Hematopoietic multipotent progenitor cell treated with erythropoietin and hydrocortisone succinate and interleukin-3 and kit ligand, for 8 days (in vitro differentiated cells): ENCODE measurements at regions not wholly inside any gene's neighbourhood (a gene's known extent, or its start where the extent isn't known, plus 50 kb on each side); places are given as distances from the start of the nearest gene placed in this dataset.

Source experiments
- DNase-seq: peaks from one replicate; pipeline ENCODE4 v3.0.0-alpha.2; 2015

GRCh38 chr2:128543036-128543435 lies 224.4 kb upstream of the HS6ST1 start:
- DNase-seq = no peak

GRCh38 chr2:128543646-128544045 lies 225.0 kb upstream of the HS6ST1 start:
- DNase-seq = no peak

GRCh38 chr2:128544321-128545037 lies 225.8 kb upstream of the HS6ST1 start:
- no peak for DNase-seq

GRCh38 chr2:128545085-128545484 lies 226.4 kb upstream of the HS6ST1 start:
- no peak for DNase-seq

GRCh38 chr2:128545829-128546228 lies 227.2 kb upstream of the HS6ST1 start:
- DNase-seq = no peak

- no peak for DNase-seq
These were observed 229.0 kb upstream of the HS6ST1 start for GRCh38 chr2:128547667-128548066.

DNA sequence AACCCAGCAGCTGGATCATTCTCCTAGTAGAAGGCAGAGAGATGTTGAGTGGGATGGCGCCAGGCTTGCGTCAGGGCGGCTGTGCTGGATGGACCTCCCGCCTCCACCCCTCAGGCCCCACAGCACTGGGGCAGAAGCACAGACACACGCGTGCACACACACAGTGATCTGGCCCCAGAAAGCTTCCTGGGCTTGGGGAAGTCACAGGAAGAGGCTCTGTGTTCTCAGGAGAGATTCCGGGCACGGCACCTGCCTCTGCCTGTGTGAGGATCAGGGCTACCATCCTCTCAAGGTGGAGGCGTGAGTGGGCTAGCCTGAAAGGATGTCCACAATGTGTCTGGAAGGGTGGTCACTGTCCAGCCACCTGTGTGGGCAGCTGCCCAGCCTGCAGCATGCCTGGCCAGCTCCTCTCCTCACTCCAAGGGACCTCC lies 229.8 kb upstream of the HS6ST1 start:
- DNase-seq = no peak

GRCh38 chr2:128549094-128549493 lies 230.4 kb upstream of the HS6ST1 start:
- DNase-seq = no peak

- no peak for DNase-seq
These were observed 231.1 kb upstream of the HS6ST1 start for GRCh38 chr2:128549646-128550260.

DNA sequence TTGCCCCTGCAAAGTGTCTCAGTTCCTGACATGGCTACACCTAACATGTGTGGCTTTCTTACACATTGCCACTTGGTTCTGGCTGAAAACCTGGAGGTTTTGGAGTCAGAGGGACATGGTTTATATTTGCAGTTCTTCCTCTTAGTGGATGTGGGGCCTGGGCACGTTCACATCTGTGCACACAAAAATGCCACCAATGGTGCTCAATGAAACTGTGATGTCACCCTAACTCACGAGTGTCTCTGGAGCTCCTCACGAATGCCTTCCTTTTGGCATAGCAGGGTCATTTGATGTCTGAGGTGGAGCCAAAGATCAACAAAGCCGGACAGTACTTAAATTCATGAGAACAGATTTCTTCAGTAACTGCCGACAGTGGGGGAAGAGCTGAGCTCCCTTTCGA lies 231.7 kb upstream of the HS6ST1 start:
- no peak for DNase-seq

- no peak for DNase-seq
These were observed 232.2 kb upstream of the HS6ST1 start for GRCh38 chr2:128550801-128551416.

- no peak for DNase-seq
These were observed 232.8 kb upstream of the HS6ST1 start for GRCh38 chr2:128551435-128551834.

DNA sequence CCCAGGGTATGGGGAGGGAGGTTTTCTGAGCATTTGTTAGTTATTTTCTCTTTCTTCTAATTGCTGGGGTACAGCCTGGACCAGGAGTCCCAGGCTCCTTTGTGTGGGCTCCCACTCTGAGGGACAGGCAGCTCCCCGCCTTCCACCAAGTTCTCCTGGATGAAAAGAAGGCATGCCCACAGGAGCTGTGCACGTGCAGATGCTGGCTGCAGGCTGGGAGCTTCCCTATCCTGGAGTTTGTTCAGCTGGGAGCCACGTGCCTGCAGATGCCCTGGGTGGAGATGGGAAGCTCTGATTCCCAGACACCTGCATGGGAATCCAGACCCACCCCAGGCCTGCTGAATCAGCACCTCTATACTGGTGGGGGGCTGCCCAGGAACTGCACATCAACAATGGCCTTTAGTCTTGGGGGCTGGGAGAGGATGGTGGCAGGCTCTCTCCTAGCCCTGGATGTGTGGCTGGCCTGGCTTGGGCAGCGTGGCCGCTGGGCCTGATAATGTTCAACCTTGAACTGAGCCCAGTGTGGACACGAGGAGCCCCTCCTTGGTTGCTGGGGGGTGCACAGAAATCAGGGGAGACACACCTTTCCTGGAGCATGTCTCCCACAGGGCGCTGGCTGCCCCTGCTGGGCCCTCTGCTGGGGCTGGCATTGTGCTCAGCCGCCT lies 233.6 kb upstream of the HS6ST1 start:
- DNase-seq = no peak

GRCh38 chr2:128552806-128553551 lies 234.3 kb upstream of the HS6ST1 start:
- no peak for DNase-seq

DNA sequence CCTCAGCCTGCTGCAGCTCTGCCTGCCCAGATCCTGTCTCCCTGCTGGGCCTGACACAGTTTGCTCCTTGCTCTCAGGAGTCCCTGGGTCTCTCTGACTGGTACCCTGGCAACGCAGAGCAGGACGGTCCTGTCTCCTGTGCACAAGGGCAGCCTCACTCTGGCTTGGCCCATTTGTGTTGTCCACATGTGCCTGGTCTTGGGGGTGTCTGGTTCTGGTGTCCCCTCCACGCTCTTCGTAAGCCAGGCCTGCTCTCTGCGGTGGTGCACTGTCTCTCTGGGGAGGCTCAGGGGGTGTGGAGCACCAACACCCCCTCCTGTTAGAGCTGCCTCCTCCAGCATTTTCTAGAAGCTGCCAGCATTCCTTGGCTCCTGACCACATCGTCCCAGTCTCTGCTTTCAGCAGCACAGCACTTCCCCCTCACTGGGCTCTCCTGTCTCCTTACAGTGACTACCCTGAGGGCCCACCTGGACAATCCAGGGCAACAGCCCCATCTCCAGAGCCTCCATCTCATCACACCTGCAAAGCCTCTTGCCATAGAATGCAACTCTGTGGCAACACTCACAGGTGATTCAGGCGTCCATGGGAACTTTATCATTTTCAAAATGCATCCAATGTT lies 235.6 kb upstream of the HS6ST1 start:
- DNase-seq = no peak

DNA sequence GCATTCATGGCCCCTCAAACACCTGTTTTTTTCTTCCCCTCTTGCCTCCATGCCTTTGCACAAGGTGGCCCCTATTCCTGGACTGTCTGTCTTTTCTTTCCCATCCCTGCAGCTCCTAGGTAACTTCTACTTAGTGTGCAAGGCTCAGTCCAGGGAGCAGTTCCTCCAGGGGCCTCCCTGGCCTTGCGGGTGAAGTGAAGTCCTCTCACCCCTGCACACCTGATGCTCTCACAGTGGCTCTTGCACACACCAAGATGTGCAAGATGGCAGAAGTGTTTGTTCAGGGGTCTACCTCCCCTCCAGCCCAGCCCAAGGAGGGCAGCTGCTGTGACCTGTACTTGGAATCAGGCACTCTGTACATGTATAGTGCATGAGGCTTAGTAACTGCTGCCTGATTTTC lies 236.8 kb upstream of the HS6ST1 start:
- DNase-seq = no peak

- no peak for DNase-seq
These were observed 237.4 kb upstream of the HS6ST1 start for GRCh38 chr2:128556089-128556488.

DNA sequence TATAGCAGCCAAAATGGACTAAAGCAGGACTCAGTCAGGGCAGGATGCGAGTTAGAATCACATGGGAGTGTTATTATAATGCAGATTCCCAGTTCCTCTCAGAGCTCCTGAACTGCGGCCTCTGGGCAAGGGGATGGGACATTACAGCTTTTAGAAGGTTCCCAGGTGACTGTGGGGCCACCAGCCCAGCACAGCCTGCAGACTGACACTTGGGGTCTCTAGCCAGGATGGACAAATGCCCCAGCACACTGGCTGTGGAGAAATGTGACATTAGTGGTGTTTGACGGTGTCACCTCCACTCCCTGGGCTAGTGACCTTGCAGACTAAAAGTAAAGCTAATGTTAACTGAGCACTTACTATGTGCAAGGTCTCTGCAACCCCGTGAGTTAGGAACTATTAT lies 238.0 kb upstream of the HS6ST1 start:
- no peak for DNase-seq

GRCh38 chr2:128557069-128557468 lies 238.4 kb upstream of the HS6ST1 start:
- DNase-seq = no peak

DNA sequence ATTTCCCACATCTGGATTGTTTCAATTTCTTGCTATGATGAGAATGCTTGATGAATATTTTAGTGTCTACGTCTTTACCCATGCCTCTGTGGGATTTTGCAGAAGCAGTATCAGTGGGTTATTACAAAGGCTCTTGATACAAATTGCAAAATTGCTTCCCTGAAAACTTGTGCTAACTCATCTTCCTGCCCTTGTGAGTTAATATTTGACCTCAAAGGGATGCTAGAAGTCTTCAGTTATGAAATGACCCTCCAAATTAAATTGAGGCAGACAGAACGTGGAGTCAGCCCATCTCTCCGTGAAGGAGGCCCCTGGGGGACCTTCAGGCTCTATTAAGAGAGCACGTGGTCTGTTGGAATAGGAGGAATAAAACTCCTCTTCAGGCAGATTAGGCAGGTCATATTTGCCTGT lies 239.2 kb upstream of the HS6ST1 start:
- no peak for DNase-seq

GRCh38 chr2:128558441-128558840 lies 239.8 kb upstream of the HS6ST1 start:
- no peak for DNase-seq

GRCh38 chr2:128558895-128559532 lies 240.3 kb upstream of the HS6ST1 start:
- no peak for DNase-seq
